H1 (cell line): ENCODE measurements at regions not wholly inside any gene's neighbourhood (a gene's known extent, or its start where the extent isn't known, plus 50 kb on each side); places are given as distances from the start of the nearest gene placed in this dataset.

Source experiments
- CTCF ChIA-PET: fragments of 300-600 bp; sonication (Branson Sonifier 250); formaldehyde crosslinking; loops from one replicate; lab custom pipeline; 2021; ENCODE audit not compliant: partially characterized antibody; lab: Charles Lee
- POLR2A ChIA-PET: fragments of 300-600 bp; sonication (Branson Sonifier 250); formaldehyde crosslinking; loops from one replicate; lab custom pipeline; 2021; ENCODE audit warnings: inconsistent platforms; ENCODE audit not compliant: partially characterized antibody; lab: Charles Lee
- DNase-seq, 2 experiments: peaks; one replicate each; pipeline versions ENCODE4 v3.0.0 to v3.0.0-alpha.2; 2010 to 2022; ENCODE audit warnings: low spot score in 2 of 2, low read depth in 1 of 2, mixed read lengths in 1 of 2
- FAIRE-seq: peaks from 2 replicates; lab custom pipeline; 2011; peaks lifted over from hg19 to GRCh38; lab: Jason Lieb, UNC
- H2AFZ ChIP-seq: 2 replicates; pipeline ENCODE4 v1.8.1; 2012; ENCODE audit warnings: low read length, inconsistent platforms
- H2AK5ac ChIP-seq: 2 replicates; pipeline ENCODE4 v1.6.1; 2013; ENCODE audit warnings: low read depth, low read length
- H2BK120ac ChIP-seq: replicated peaks from 2 replicates; pipeline ENCODE3; 2013; ENCODE audit warnings: low read depth, low read length, inconsistent platforms
- H2BK12ac ChIP-seq: 2 replicates; pipeline ENCODE4 v1.6.1; 2013; ENCODE audit warnings: low read depth, low read length
- H2BK15ac ChIP-seq: 2 replicates; pipeline ENCODE4 v1.6.1; 2013; ENCODE audit warnings: low read length
- H2BK20ac ChIP-seq: 2 replicates; pipeline ENCODE4 v1.6.1; 2013; ENCODE audit warnings: low read length
- H2BK5ac ChIP-seq: 2 replicates; pipeline ENCODE4 v1.6.1; 2013; ENCODE audit warnings: low read depth, low read length
- H3K14ac ChIP-seq: 2 replicates; pipeline ENCODE4 v1.6.1; 2013; ENCODE audit warnings: inconsistent platforms; ENCODE audit not compliant: insufficient read length
- H3K18ac ChIP-seq: 2 replicates; pipeline ENCODE4 v1.6.1; 2013; ENCODE audit warnings: low read length; ENCODE audit errors: extremely low read depth
- H3K23ac ChIP-seq: 2 replicates; pipeline ENCODE4 v1.6.1; 2013; ENCODE audit warnings: inconsistent platforms; ENCODE audit not compliant: insufficient read length
- H3K23me2 ChIP-seq: 2 replicates; pipeline ENCODE4 v1.6.1; 2013; ENCODE audit warnings: low read depth, low read length
- H3K27ac ChIP-seq: 2 replicates; pipeline ENCODE4 v1.6.1; 2011; ENCODE audit warnings: low read depth, low read length, inconsistent platforms
- H3K27me3 ChIP-seq, 4 experiments: replicated peaks in 1 of 4; 1 replicate in 1 of 4; 2 replicates in 3 of 4; pipeline versions ENCODE4 v1.6.1 to v1.8.1; 2011 to 2013; ENCODE audit warnings: low read length in 3 of 4, mild to moderate bottlenecking in 3 of 4, inconsistent platforms in 2 of 4, mixed read lengths in 2 of 4, moderate library complexity in 1 of 4; ENCODE audit not compliant: control insufficient read depth in 3 of 4, insufficient read depth in 3 of 4; ENCODE audit errors: extremely low read depth in 1 of 4
- H3K36me3 ChIP-seq, 4 experiments: 2 replicates each; pipeline versions ENCODE4 v1.6.1 to v1.8.1; 2011 to 2013; ENCODE audit warnings: mild to moderate bottlenecking in 4 of 4, low read length in 3 of 4, moderate library complexity in 2 of 4, control low read depth in 1 of 4, inconsistent platforms in 1 of 4; ENCODE audit not compliant: insufficient read depth in 4 of 4, control insufficient read depth in 2 of 4
- H3K4ac ChIP-seq: replicated peaks from 2 replicates; pipeline ENCODE3; 2013; ENCODE audit warnings: low read length, low read depth, mixed read lengths, inconsistent platforms; ENCODE audit not compliant: insufficient read length
- H3K4me1 ChIP-seq, 4 experiments: replicated peaks in 1 of 4; 1 replicate in 1 of 4; 2 replicates in 3 of 4; pipeline versions ENCODE4 v1.6.1 to v1.8.1; 2011 to 2013; ENCODE audit warnings: low read length in 3 of 4, inconsistent platforms in 2 of 4, mixed read lengths in 1 of 4; ENCODE audit not compliant: insufficient read depth in 4 of 4, control insufficient read depth in 3 of 4
- H3K4me2 ChIP-seq, 2 experiments: 2 replicates each; pipeline versions ENCODE4 v1.6.1 to v1.8.1; 2011 to 2013; ENCODE audit warnings: low read depth in 2 of 2, low read length in 2 of 2, control low read depth in 1 of 2, inconsistent platforms in 1 of 2, mild to moderate bottlenecking in 1 of 2; ENCODE audit not compliant: insufficient read depth in 1 of 2
- H3K4me3 ChIP-seq, 4 experiments: fragments of 200-600, 300-600 bp in 1 of 4; sonication (generic), shearing (Covaris generic), sonication (Bioruptor Twin) in 1 of 4; 2 replicates each; pipeline versions ENCODE4 v1.5.1 to v1.8.1; 2011 to 2016; ENCODE audit warnings: low read length in 4 of 4, low read depth in 3 of 4, control low read depth in 2 of 4, inconsistent platforms in 2 of 4, mild to moderate bottlenecking in 2 of 4, mixed read lengths in 1 of 4, moderate library complexity in 1 of 4; ENCODE audit not compliant: insufficient read depth in 2 of 4; ENCODE audit errors: extremely low read depth in 1 of 4
- H3K56ac ChIP-seq: replicated peaks from 2 replicates; pipeline ENCODE3; 2013; ENCODE audit warnings: low read depth, mild to moderate bottlenecking, mixed read lengths, low read length, inconsistent platforms; ENCODE audit not compliant: insufficient read length
- H3K79me1 ChIP-seq: 2 replicates; pipeline ENCODE4 v1.6.1; 2013; ENCODE audit warnings: low read depth, low read length, control low read depth
- H3K79me2 ChIP-seq, 2 experiments: 2 replicates each; pipeline versions ENCODE4 v1.6.1 to v1.8.1; 2012 to 2013; ENCODE audit warnings: low read length in 2 of 2, mild to moderate bottlenecking in 2 of 2, inconsistent platforms in 1 of 2; ENCODE audit not compliant: insufficient read depth in 2 of 2, control insufficient read depth in 1 of 2
- H3K9ac ChIP-seq, 4 experiments: replicated peaks in 1 of 4; 1 replicate in 1 of 4; 2 replicates in 3 of 4; pipeline versions ENCODE4 v1.6.1 to v1.8.1; 2011 to 2013; ENCODE audit warnings: low read depth in 3 of 4, low read length in 3 of 4, control low read depth in 2 of 4, mild to moderate bottlenecking in 2 of 4, moderate library complexity in 2 of 4, inconsistent platforms in 1 of 4; ENCODE audit errors: extremely low read depth in 1 of 4
- H3K9me3 ChIP-seq, 2 experiments: 2 replicates each; pipeline versions ENCODE4 v1.6.1 to v1.8.1; 2012 to 2013; ENCODE audit warnings: mild to moderate bottlenecking in 2 of 2, moderate library complexity in 2 of 2, control low read depth in 1 of 2, inconsistent platforms in 1 of 2, low read depth in 1 of 2, low read length in 1 of 2, mixed read lengths in 1 of 2; ENCODE audit not compliant: insufficient read depth in 2 of 2
- H4K20me1 ChIP-seq, 2 experiments: replicated peaks in 1 of 2; 2 replicates each; pipeline versions ENCODE3 to v1.8.1; 2011 to 2013; ENCODE audit warnings: inconsistent platforms in 2 of 2, low read length in 2 of 2, mild to moderate bottlenecking in 1 of 2; ENCODE audit not compliant: insufficient read depth in 2 of 2, control insufficient read depth in 1 of 2
- H4K5ac ChIP-seq: 2 replicates; pipeline ENCODE4 v1.6.1; 2013; ENCODE audit warnings: low read length, low read depth, mixed read lengths, inconsistent platforms; ENCODE audit not compliant: insufficient read length
- H4K8ac ChIP-seq: 2 replicates; pipeline ENCODE4 v1.8.0; 2013; ENCODE audit warnings: mild to moderate bottlenecking, moderate library complexity, low read length, inconsistent platforms; ENCODE audit not compliant: insufficient read depth; ENCODE audit errors: extremely low read depth
- H4K91ac ChIP-seq: replicated peaks from 2 replicates; pipeline ENCODE3; 2013; ENCODE audit warnings: low read length, mixed read lengths, inconsistent platforms; ENCODE audit not compliant: insufficient read length
- BRCA1 ChIP-seq: IDR thresholded peaks from 2 replicates; pipeline ENCODE4 v1.6.1; 2012; ENCODE audit warnings: low read depth, low read length, improper control_type of control experiment
- E2F6 ChIP-seq: IDR thresholded peaks from 2 replicates; pipeline ENCODE4 v1.6.1; 2012; ENCODE audit warnings: inconsistent platforms
- WGBS, 2 experiments: shearing (Covaris generic) in 1 of 2; methylation state at CpG; one replicate each; pipeline versions ENCODE4 v1.1.6 to v1.1.7; 2013 to 2015; ENCODE audit warnings: low lambda C conversion rate in 2 of 2, mixed read lengths in 2 of 2, inconsistent platforms in 1 of 2, low coverage in 1 of 2, missing lambda C conversion rate in 1 of 2; ENCODE audit not compliant: insufficient replicate concordance in 2 of 2, insufficient coverage in 1 of 2, insufficient read length in 1 of 2; ENCODE audit errors: extremely low coverage in 1 of 2, missing lambda C conversion rate in 1 of 2; 5-methylcytosine and 5-hydroxymethylcytosine counted together

- no peak overlapping the region for H3K14ac ChIP-seq
- no peak overlapping the region for H3K4me2 ChIP-seq
- no peak overlapping the region for H3K56ac ChIP-seq
- no peak overlapping the region for H3K23ac ChIP-seq
- no peaks in the 10 kb centered on the region for H3K36me3 ChIP-seq
- H3K4me3 ChIP-seq, result no peak overlapping the region
- H3K79me1 ChIP-seq, result no peaks in the 10 kb centered on the region
- H3K4me1 ChIP-seq, result no peaks in the 10 kb centered on the region
- H4K20me1 ChIP-seq, result no peaks in the 10 kb centered on the region
- H3K27ac ChIP-seq, result no peak overlapping the region
- no peak overlapping the region for H2BK20ac ChIP-seq
- no peak overlapping the region for H3K4ac ChIP-seq
- no peak overlapping the region for H4K5ac ChIP-seq
- H3K9me3 ChIP-seq, result no peaks in the 10 kb centered on the region
- H3K79me2 ChIP-seq, result no peaks in the 10 kb centered on the region
- no peak overlapping the region for H2AK5ac ChIP-seq
- DNase-seq, result no peak
- WGBS, 2 experiments, result 91% methylated on average over 3 of the region's 3 CpGs; no CpG with 5 or more reads in 1 of the 2 experiments
- no peak for TF ChIP-seq E2F6
- TF ChIP-seq BRCA1, result no peak
- TF ChIP-seq, all 59 proteins: peak for 0
- no peaks in the 10 kb centered on the region for H3K27me3 ChIP-seq
- no peak overlapping the region for H2BK15ac ChIP-seq
- FAIRE-seq, result no peak
- ChIA-PET CTCF (no interaction called here), POLR2A (no interaction called here)
- H3K23me2 ChIP-seq, result no peaks in the 10 kb centered on the region; the same call in 1 of the 2 replicates
- H3K9ac ChIP-seq, result no peak overlapping the region
- no peak overlapping the region for H2BK12ac ChIP-seq
- no peak overlapping the region for H4K91ac ChIP-seq
- H2BK120ac ChIP-seq, result no peak overlapping the region
- H2BK5ac ChIP-seq, result no peak overlapping the region
- no peak overlapping the region for H3K18ac ChIP-seq
- no peak overlapping the region for H2AFZ ChIP-seq
- H4K8ac ChIP-seq, result no peak overlapping the region
These were observed 262.7 kb upstream of the PHYHIPL start for GRCh38 chr10:58913717-58914116.
